GM23248 (cell line): ENCODE measurements at regions not wholly inside any gene's neighbourhood (a gene's known extent, or its start where the extent isn't known, plus 50 kb on each side); places are given as distances from the start of the nearest gene placed in this dataset.

ENCODE experiments used
- DNase-seq: peaks from one replicate; pipeline ENCODE4 v3.0.0-alpha.2; 2015
- H2AFZ ChIP-seq: fragments of 200-600 bp; sonication (generic); 2 replicates; pipeline ENCODE4 v1.6.1; 2016; ENCODE audit warnings: antibody characterized with exemption
- H3F3A ChIP-seq: fragments of 200-600 bp; sonication (generic); 2 replicates; pipeline ENCODE4 v1.6.1; 2016; ENCODE audit warnings: mild to moderate bottlenecking, antibody characterized with exemption, mixed run types; ENCODE audit not compliant: insufficient read depth
- H3K27ac ChIP-seq: fragments of 200-600 bp; sonication (generic); 2 replicates; pipeline ENCODE4 v1.5.1; 2016; ENCODE audit warnings: mild to moderate bottlenecking
- H3K27me3 ChIP-seq: fragments of 200-600 bp; sonication (generic); replicated peaks from 2 replicates; pipeline ENCODE4 v1.6.1; 2016; ENCODE audit warnings: mild to moderate bottlenecking; ENCODE audit not compliant: insufficient read depth
- H3K36me3 ChIP-seq: fragments of 200-600 bp; sonication (generic); 2 replicates; pipeline ENCODE4 v1.6.1; 2016; ENCODE audit warnings: low read depth, mild to moderate bottlenecking
- H3K4me1 ChIP-seq: fragments of 200-600 bp; sonication (generic); 2 replicates; pipeline ENCODE4 v1.6.1; 2016; ENCODE audit warnings: mild to moderate bottlenecking; ENCODE audit not compliant: insufficient read depth
- H3K4me2 ChIP-seq: fragments of 200-600 bp; sonication (generic); one replicate; pipeline ENCODE4 v1.6.1; 2016; ENCODE audit warnings: mild to moderate bottlenecking; ENCODE audit not compliant: unreplicated experiment
- H3K4me3 ChIP-seq: fragments of 200-600 bp; sonication (generic); 2 replicates; pipeline ENCODE4 v1.5.1; 2016; ENCODE audit warnings: mild to moderate bottlenecking
- H3K79me2 ChIP-seq: fragments of 200-600 bp; sonication (generic); 2 replicates; pipeline ENCODE4 v1.6.1; 2016; ENCODE audit warnings: mild to moderate bottlenecking; ENCODE audit not compliant: insufficient read depth
- H3K9ac ChIP-seq: fragments of 200-600 bp; sonication (generic); 2 replicates; pipeline ENCODE4 v1.6.1; 2016; ENCODE audit warnings: mild to moderate bottlenecking
- H3K9me2 ChIP-seq: fragments of 200-600 bp; sonication (generic); 2 replicates; pipeline ENCODE4 v1.6.1; 2016; ENCODE audit warnings: mixed run types, mild to moderate bottlenecking, moderate library complexity; ENCODE audit not compliant: insufficient read depth
- H3K9me3 ChIP-seq: fragments of 200-600 bp; sonication (generic); one replicate; pipeline ENCODE4 v1.6.1; 2017; ENCODE audit warnings: low read depth
- H4K20me1 ChIP-seq: fragments of 200-600 bp; sonication (generic); 2 replicates; pipeline ENCODE4 v1.6.0; 2016; ENCODE audit not compliant: insufficient read depth
- EZH2 ChIP-seq: fragments of 200-600 bp; sonication (generic); IDR thresholded peaks from 2 replicates; pipeline ENCODE4 v1.6.1; 2018; ENCODE audit warnings: antibody characterized with exemption, mild to moderate bottlenecking; ENCODE audit not compliant: insufficient read depth, poor library complexity, severe bottlenecking
- EZH2phosphoT487 ChIP-seq: fragments of 200-600 bp; sonication (generic); IDR thresholded peaks from 2 replicates; pipeline ENCODE4 v1.6.1; 2018; ENCODE audit warnings: antibody characterized with exemption, moderate library complexity, mild to moderate bottlenecking, low read depth; ENCODE audit not compliant: insufficient read depth
- WGBS, 2 experiments: methylation state at CpG; one replicate each; pipeline ENCODE4 v1.1.6; 2015 to 2017; ENCODE audit warnings: low lambda C conversion rate in 2 of 2, low coverage in 1 of 2; ENCODE audit errors: missing lambda C conversion rate in 2 of 2; 5-methylcytosine and 5-hydroxymethylcytosine counted together
- in situ Hi-C: fragments of 300-500 bp; cut with MboI; formaldehyde crosslinking; loops from 2 replicates; pipeline ENCODE4 v1.15.0; 2020

- TF ChIP-seq EZH2: no peak
- no peak for TF ChIP-seq EZH2phosphoT487
- no peak overlapping the region for H3K27ac ChIP-seq
- H3K4me3 ChIP-seq: no peak overlapping the region
- no peak overlapping the region for H3K4me2 ChIP-seq
- in situ Hi-C loops: no loop called here
- H3K9me2 ChIP-seq: no peaks in the 10 kb centered on the region
- H3K4me1 ChIP-seq: no peaks in the 10 kb centered on the region
- no peaks in the 10 kb centered on the region for H3K27me3 ChIP-seq
- H4K20me1 ChIP-seq: no peaks in the 10 kb centered on the region
- no peaks in the 10 kb centered on the region for H3F3A ChIP-seq
- no peak overlapping the region for H3K9ac ChIP-seq
- WGBS, 2 experiments: 25% methylated on average over 2 of the region's 2 CpGs
- H2AFZ ChIP-seq: no peak overlapping the region
- no peaks in the 10 kb centered on the region for H3K9me3 ChIP-seq
- no peaks in the 10 kb centered on the region for H3K79me2 ChIP-seq
- no peaks in the 10 kb centered on the region for H3K36me3 ChIP-seq
- DNase-seq: no peak
Observed at GRCh38 chr4:100722133-100722532, 204.3 kb upstream of the EMCN start.

- Histone ChIP-seq H3K4me3 (no peak overlapping the region), H3K79me2 (no peaks in the 10 kb centered on the region), H3K9me3 (no peaks in the 10 kb centered on the region), H3K4me2 (no peak overlapping the region), H3K27ac (no peak overlapping the region), H2AFZ (no peak overlapping the region), H3K4me1 (no peaks in the 10 kb centered on the region), H3K36me3 (no peaks in the 10 kb centered on the region), H3K9me2 (no peaks in the 10 kb centered on the region), H3K9ac (no peak overlapping the region), H4K20me1 (no peaks in the 10 kb centered on the region), H3F3A (no peaks in the 10 kb centered on the region), H3K27me3 (no peaks in the 10 kb centered on the region)
- no peak for DNase-seq
- in situ Hi-C loops: no loop called here
- TF ChIP-seq EZH2 (no peak), EZH2phosphoT487 (no peak)
Observed at GRCh38 chr4:100721490-100721889, 203.7 kb upstream of the EMCN start.

- H3K27ac ChIP-seq: no peak overlapping the region
- H3K27me3 ChIP-seq: no peaks in the 10 kb centered on the region
- no peaks in the 10 kb centered on the region for H3K9me2 ChIP-seq
- H3K4me1 ChIP-seq: no peaks in the 10 kb centered on the region
- no peak overlapping the region for H3K4me2 ChIP-seq
- no peaks in the 10 kb centered on the region for H3F3A ChIP-seq
- no peaks in the 10 kb centered on the region for H3K9me3 ChIP-seq
- H2AFZ ChIP-seq: no peak overlapping the region
- H4K20me1 ChIP-seq: no peaks in the 10 kb centered on the region
- WGBS, 2 experiments: 83% methylated on average over 2 of the region's 2 CpGs
- DNase-seq: no peak
- TF ChIP-seq EZH2 (no peak), EZH2phosphoT487 (no peak)
- H3K9ac ChIP-seq: no peak overlapping the region
- H3K36me3 ChIP-seq: no peaks in the 10 kb centered on the region
- H3K4me3 ChIP-seq: no peak overlapping the region
- H3K79me2 ChIP-seq: no peaks in the 10 kb centered on the region
- in situ Hi-C loops: no loop called here
Observed at GRCh38 chr4:100721077-100721476, 203.3 kb upstream of the EMCN start.

- H3K9ac ChIP-seq: no peak overlapping the region
- H3K79me2 ChIP-seq: no peaks in the 10 kb centered on the region
- no peaks in the 10 kb centered on the region for H3F3A ChIP-seq
- H3K4me2 ChIP-seq: no peak overlapping the region
- no peak overlapping the region for H3K27ac ChIP-seq
- no peaks in the 10 kb centered on the region for H3K9me3 ChIP-seq
- no peaks in the 10 kb centered on the region for H3K27me3 ChIP-seq
- no peak overlapping the region for H2AFZ ChIP-seq
- TF ChIP-seq EZH2phosphoT487: no peak
- TF ChIP-seq EZH2: no peak
- H3K36me3 ChIP-seq: no peaks in the 10 kb centered on the region
- no peaks in the 10 kb centered on the region for H4K20me1 ChIP-seq
- no peaks in the 10 kb centered on the region for H3K9me2 ChIP-seq
- no peak for DNase-seq
- H3K4me1 ChIP-seq: no peaks in the 10 kb centered on the region
- H3K4me3 ChIP-seq: no peak overlapping the region
- WGBS, 2 experiments: 84 to 85% methylated on average over 5 of the region's 5 CpGs
- in situ Hi-C loops: no loop called here
Observed at GRCh38 chr4:100716416-100716815, 198.6 kb upstream of the EMCN start.

- TF ChIP-seq EZH2 (no peak), EZH2phosphoT487 (no peak)
- WGBS, 2 experiments: 75 to 80% methylated on average over 4 of the region's 4 CpGs
- Histone ChIP-seq H3K36me3 (no peaks in the 10 kb centered on the region), H2AFZ (no peak overlapping the region), H4K20me1 (no peaks in the 10 kb centered on the region), H3F3A (no peaks in the 10 kb centered on the region), H3K4me1 (no peaks in the 10 kb centered on the region), H3K9me3 (no peaks in the 10 kb centered on the region), H3K4me3 (no peak overlapping the region), H3K79me2 (no peaks in the 10 kb centered on the region), H3K27ac (no peak overlapping the region), H3K27me3 (no peaks in the 10 kb centered on the region), H3K9ac (no peak overlapping the region), H3K9me2 (no peaks in the 10 kb centered on the region), H3K4me2 (no peak overlapping the region)
- no peak for DNase-seq
- in situ Hi-C loops: no loop called here
Observed at GRCh38 chr4:100708776-100709175, 191.0 kb upstream of the EMCN start.
